ENCODE measurements at regions not wholly inside any gene's neighbourhood (a gene's known extent, or its start where the extent isn't known, plus 50 kb on each side); places are given as distances from the start of the nearest gene placed in this dataset.
"Not testable (repeated sequence)": the region's sequence is repeated elsewhere in the genome, so short reads cannot be mapped to it uniquely, and the experiment has no call there.

DNA sequence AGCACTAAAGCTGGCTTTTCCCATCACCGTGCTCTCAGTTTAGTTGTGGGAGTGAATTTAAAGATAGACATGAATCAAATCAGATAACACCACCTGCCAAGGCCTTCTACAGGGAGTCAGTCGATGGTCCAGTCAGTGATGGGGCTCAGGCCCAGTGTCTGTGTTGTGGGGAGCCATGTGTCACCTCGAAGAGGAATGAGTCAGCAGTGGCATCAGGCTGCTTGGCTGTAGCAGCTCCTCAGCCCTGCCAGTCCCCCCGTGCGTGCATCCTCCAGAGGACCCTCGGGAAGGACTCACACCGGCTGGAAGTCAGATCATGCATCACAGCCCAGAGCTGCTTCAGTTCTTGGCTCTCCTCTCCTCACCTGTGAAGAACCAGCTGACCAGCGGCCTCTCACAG is 420.4 kb upstream of the RAB6C start:
- DNase-seq (ENCODE audit: low read depth), result no peak

DNA sequence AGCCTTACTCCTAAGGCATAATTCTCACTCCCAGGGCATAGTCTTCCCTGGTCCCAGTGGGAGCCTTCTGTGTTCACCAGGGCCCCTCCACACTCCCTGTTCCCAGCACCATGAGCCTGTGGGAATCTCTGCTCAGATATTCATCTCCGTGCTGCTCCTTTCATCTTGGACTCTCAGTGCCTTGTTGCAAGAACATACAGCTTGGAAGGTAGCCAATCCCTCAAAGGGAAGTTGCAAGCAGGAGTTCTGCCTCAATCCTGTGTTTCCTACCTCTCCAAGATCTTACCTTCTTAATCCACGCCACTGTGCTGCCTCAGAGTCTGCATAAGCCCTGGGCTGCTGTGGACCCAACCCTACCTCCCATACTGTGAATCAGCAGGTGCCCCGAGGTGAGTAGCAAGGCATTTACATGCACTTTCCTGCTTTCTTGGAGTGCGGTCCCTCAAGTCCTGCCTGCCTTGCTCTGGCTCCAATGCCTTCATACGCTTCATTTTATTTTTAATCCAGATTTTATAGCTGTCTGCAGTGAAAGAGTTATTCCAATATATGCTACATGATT is 413.8 kb upstream of the RAB6C start:
- DNase-seq (ENCODE audit: low read depth), result no peak

DNA sequence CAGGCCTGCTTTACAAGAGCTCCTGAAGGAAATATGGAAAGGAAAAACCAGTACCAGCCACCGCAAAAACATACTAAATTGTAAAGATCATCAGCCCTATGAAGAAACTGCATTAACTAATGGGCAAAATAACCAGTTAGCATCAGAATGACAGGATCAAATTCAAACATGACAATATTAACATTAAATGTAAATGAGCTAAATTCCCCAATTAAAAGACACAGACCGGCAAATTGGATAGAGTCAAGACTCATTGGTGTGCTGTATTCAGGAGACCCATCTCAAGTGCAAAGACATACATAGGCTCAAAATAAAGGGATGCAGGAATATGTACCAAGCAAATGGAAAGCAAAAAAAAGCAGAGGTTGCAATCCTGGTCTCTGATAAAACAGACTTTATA is 408.7 kb upstream of the RAB6C start:
- DNase-seq (ENCODE audit: low read depth), result not testable (repeated sequence)

DNA sequence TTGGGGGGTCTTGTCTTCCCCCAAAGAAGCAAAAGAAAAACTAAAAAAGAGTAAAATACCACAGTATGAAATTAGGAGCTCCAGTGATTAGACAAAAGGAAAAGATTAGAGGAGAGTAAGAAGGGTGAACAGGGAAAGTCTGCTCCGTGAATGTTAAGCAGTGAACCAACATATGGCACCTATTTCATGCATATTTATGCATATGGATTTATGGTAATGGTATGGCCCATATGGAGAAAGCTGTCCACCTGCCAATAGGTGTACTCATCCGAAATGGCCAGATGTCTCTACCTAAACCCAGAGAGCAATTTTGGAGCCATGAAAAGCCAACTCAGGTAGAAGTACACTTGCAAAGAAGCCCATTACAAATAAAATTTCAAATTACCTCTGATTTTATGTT is 404.0 kb upstream of the RAB6C start:
- no peak for DNase-seq (ENCODE audit: low read depth)

DNA sequence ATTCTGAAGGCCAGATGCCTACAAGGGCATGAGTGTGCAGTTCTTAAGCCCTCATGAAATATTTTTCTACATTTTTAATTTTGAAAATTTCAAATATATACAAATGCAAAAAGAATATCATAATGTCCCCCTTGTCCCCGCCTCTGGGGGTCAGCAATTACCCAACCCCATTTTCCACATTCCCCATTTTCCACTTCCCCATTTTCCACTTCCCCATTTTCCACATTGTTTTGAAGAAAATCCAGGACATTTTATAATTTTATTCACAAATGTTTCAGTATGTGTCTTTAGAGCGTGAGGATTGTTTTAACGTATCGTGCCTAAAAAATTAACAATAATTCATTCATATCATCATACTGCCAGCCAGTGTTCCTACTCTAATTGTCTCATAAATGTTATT is 403.6 kb upstream of the RAB6C start:
- no peak for DNase-seq (ENCODE audit: low read depth)

DNA sequence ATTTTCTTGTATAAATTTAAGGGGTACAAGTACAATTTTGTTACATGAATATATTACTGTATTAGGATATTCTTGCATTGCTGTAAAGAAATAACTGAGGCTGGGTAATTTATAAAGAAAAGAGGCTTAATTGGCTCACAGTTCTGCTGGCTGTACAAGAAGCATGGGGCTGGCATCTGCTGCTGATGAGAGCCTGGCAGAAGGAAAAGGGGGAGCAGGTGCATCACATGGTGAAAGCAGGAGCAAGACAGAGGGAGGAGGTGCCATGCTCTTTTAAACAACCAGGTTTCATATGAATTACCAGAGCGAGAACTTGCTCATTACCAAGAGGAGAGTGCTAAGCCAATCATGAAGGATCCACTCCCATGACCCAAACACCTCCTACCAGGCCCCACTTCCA is 399.5 kb upstream of the RAB6C start:
- no peak for DNase-seq (ENCODE audit: low read depth)

DNA sequence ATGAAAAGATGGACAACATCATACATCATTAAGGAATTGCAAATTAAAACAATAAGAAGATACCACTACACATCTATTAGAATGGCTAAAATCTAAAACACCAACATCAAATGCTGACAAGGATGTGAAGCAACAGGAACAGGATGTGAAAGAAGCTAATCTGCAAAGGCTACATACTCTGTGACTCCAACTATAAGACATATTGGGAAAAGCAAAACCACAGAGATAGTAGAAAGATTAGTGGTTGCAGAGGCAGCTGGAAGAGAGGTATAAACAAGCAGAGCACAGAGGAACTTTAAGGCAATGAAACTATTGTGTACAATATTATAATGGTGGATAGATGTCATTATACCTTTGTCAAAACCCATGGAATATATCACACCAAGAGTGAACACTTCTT is 393.7 kb upstream of the RAB6C start:
- DNase-seq (ENCODE audit: low read depth), result no peak

DNA sequence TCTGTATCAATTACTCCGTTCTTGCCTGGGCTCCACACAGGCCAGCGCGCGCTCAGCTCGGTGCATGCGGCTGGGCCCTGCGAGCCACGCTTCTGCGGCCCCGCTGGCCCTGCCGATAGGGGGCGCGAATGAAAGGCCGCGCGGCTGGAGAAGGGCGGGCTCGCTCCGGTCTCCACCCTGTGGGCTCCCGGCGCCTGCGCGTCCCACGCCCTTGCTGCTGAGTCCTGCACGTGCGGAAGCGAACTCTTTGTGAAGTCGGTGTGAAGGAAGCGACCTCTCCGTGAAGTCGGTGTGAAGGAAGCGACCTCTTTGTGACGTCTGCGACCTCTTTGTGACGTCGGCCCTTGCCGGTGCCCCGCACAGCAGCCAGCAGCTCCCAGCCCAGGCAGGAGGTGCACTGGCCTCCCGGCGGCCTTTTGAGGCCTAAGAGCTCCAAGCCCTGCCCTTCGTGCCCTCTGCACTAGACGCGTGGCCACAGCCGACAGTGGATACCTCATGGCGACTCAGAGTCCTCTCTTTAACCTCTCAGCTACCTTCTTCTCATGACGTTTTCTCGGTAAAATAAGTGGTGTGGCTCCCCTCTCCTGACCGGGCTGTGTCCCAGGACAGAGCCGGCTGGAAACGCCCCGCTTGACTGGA is 391.9 kb upstream of the RAB6C start:
- DNase-seq (ENCODE audit: low read depth), result no peak

DNA sequence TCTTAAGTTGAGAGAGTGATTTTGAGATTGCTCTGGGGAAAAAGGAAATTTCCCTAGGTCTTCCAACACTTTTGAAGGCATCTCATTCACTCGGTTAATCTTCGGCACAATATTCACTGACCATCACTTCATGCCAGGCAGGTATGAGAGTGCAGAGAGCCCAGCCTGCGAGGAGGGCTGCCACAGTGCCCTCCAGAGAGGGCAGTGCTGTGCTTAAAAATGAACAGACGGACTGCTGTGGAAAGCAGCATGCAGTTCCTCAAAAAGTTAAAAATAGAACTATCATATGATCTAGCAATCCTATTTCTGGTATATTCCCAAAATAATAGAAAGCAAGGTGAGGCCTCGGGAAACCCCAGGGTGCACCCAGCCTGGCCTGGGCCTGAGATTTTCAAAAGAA is 374.9 kb upstream of the RAB6C start:
- DNase-seq (ENCODE audit: low read depth), result no peak

DNA sequence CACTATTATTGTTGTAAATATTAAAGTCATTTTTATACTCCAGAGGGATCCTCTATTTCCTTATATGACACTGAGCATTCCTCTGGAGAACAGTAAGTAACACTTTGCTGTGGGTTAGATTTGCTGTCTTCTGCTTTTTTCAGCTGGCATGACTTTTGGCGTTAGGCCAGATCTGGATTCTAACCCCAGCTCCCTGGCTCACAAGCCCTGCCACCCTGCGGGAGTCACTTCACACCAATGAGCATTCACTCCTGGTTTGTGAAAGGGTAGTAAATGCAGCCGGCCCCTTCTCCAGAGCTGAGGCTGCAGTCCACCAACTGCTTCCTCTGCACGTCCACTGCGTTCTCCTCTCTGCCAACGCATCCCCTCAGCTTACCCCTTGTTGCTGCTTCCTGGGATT is 373.8 kb upstream of the RAB6C start:
- no peak for DNase-seq (ENCODE audit: low read depth)

DNA sequence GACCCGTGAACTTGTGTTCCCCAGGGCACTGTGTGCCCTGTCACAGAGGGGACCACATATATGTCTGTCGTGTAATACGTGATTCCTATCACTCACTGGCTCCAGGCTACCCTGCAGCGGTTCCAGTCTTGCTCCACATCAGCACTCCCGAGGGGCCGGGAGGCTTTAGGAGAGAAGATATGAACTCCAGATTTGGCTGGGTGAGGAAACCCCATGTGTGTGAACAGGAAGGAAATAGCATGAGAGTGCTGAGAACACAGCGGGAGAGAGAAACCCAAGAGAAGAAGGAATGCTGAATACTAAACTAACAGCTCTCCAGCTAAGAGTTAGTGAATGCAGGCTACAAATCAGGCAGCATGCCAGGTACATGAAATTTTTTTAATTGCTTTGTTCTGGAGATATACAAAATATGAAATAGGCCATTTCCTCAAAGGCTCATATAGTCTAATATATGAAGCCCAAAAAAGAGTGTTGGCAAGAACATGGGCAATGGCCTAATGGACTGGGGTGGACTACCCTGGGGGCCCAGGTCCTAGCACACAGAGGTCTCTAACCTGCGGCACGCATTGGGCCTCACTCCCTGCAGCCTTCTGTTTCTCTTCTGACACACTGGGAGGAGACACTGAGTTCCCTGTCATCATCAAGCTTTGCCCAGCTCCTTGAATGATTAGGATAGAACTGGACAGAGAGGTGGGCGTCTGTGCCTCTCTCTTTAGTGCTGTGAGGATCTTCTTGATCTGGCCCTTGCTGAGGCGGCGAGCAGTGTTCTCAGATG is 372.8 kb upstream of the RAB6C start:
- no peak for DNase-seq (ENCODE audit: low read depth)

DNA sequence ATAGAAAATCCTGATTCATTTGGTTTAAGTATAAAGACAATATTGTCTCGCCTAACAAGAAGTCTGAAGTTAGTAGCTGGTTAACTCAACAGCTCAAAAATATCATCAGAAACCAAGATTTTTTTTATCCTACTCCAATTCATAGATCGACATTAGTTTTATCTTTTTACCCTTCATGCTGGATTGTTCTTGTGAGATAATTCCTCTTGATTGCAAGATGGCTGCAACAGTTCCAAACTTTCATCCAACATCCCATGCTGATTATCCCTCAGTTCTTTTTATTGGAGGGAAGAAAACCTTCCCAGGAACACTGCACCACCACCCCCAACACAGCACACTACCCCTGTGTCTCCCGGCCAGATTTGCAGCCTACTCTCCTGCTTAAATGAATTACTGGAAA is 370.2 kb upstream of the RAB6C start:
- DNase-seq (ENCODE audit: low read depth), result no peak

DNA sequence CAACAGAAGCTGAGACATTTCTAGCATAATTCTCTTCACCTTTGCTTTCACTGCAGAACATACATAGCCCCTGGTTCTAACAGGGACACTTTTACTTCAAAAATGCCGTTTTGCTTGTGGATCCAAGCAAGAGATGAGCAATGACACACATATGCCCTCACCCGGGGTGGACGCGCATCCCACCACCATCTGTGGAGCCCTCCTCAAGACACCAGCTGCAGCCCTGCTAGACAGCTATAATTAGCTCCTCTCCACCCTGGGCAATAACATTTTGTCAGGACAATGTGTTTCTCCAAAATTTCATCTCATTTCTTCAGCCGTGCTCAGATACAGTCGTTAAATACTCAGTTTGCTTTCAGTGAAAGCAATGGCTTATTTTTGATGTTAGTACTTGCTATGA is 368.7 kb upstream of the RAB6C start:
- DNase-seq (ENCODE audit: low read depth), result no peak

DNA sequence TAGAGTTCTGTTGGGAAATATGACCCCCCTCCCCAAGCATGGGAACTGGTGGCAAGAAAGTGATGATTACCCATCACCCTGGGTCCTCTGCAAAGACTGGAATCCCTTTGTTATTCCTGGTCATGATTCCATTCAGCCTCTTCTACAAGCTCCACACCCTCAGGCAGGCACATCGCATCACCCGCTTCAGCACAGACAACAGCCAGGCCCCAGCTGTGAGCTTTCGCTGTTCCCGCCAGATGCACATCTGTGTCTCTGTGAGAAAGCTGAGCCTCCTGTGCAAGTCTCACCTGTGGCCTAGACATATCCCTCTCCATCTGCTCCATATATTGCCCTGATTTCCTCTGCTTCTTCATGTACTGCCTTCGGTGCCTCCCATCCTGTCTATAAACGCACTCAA is 368.0 kb upstream of the RAB6C start:
- DNase-seq (ENCODE audit: low read depth), result no peak

DNA sequence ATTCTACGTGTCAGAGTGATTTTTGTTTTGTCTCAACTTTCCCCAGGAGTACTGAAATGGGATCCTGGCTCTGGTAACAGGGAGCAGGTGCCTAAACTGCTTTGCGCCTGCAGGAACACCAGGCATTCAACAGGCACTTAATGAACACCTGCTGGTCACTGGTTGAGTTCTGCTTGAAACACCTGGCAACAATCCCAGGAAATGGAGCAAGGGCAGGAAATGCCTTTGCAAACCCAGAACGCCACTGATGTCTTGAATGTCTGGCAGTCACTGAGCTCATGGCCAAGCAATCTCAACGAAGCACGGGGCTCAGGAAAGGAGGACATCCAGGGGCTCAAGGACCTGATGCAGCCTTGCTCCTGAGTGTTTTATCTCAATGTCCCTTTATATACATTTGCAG is 360.0 kb upstream of the RAB6C start:
- DNase-seq (ENCODE audit: low read depth), result no peak

DNA sequence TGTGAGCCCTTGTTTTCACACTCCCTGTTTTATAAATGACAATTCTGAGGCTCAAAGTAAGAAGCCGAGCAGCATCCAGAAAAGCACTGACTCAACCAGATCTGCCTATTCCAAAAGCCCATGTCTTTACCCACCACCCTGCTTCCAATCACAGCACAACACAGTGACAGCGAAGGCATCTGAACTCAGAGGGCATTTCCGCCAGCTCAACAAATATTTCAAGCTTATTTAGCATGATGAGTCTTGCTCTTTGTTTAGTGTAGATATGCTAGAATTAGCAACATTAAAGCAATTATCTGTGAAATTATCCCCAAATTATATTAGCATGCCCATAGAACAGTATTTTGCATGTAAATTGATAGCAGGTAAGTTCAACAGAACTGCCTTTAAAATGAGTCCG is 359.1 kb upstream of the RAB6C start:
- no peak for DNase-seq (ENCODE audit: low read depth)

DNA sequence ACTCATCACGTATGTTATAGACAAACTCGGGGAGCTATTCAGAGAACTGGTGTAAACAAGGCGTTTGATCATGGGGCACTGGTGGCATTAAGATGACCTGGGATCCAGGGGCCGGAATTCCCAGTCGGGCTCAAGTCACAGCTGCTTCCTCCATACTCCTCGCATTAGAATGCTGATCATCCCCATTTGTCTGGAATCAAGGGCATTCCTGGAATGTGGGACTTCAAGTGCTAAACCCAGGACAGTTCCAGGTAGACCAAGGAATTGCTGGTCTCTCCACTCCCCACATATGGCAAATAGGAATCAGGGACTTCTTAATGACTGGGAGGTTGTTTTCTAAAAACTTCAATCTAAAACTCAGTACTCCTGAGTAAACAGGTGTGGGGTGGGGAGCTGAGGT is 355.7 kb upstream of the RAB6C start:
- DNase-seq (ENCODE audit: low read depth), result no peak

DNA sequence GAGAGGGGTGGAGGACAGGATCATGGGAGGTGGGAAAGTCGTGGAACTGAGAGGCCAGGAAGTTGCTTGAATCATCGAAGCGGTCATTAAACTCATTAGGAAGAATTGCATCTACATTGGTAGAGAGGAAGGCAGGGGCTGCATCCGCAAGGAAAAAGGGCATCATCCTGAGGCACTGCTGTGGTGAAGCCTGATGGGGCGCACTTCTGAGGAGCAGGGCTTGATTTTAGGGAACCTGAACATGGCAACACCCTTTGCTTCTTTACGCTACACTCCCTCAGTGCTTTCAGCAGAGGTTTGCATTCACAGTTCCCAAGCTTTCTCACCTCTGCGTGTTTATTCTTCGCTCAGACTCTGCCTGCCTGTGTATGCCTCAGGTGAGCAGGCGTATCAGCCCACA is 352.0 kb upstream of the RAB6C start:
- DNase-seq (ENCODE audit: low read depth), result no peak

DNA sequence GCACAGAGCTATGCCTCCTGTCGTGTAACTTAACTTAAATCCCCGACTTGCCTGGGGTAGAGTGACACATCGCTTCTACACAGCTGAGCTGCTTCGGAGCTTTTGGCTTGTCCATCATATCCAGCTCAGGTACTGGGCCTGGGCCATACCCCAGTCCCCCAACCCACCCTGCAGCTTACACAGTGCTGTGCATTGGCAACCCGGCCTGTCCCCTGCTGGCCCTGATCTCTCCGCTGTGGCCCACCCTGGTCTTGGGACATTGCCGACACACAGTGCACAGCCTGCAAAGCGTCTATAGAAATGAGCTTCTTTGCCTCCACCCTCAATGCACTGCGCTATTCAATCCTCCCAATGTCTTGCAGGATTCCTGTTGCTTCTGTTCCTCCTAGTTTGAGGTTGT is 342.8 kb upstream of the RAB6C start:
- no peak for DNase-seq (ENCODE audit: low read depth)

DNA sequence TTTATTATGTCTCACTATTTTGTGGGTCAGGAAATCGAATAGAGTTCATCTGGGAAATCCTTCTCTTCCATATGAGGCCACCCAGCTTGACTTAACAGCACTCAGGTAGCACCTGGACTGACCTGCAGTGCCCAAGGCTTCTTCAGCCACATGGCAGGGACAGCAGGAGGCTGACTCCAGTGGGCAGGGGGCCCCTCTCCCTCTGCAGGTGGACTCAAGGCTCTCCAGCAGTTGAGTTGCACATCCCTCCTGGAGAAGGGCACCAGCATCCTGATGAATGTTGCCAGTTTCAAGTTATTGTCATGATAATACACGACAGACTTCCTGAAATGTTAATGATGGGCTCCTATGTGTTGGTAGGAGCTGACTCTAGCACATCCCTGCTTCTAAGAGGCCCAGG is 338.1 kb upstream of the RAB6C start:
- no peak for DNase-seq (ENCODE audit: low read depth)

DNA sequence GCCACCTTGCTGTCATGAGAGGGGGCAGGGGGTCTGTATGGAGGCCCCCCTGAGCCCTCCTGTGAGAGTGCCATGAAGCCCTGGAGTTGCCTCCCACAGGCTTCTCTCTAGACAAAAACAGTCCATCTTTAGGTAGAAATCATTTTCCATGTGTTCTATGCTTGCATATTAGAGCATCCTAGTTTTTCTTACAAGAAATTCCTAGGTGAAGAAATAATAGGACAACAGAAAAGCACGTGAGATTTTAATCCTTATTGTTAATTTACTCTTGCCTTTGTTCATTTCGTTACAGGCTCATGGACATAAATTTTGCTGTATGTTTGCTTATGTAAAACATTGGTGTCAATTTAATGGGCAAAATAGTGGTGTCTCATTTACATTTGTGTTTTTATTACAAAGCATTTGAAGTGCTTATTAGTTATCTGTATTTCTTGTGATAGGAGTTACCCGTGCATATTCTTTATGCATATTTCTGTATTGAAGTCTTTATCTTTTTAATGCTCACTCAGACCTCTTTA is 336.9 kb upstream of the RAB6C start:
- DNase-seq (ENCODE audit: low read depth), result no peak

DNA sequence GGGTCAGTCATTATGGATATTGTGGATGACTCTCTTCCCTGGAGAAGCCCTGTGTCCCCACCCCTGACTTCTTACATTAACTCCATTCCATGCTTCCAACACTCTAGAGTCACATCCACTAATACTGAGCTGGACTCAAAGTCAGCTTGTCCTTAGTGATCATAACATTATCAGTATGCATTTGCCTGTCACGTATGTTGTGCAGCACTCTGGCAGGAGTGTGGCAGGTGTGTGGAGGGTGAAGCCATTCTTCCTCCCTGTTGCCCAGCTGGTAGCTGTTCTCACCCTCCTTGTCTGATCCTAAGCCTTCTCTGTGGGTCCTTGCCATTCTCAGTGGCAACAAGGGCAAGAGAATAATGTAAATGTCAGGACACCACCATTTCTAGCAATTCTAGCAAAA is 334.1 kb upstream of the RAB6C start:
- no peak for DNase-seq (ENCODE audit: low read depth)

DNA sequence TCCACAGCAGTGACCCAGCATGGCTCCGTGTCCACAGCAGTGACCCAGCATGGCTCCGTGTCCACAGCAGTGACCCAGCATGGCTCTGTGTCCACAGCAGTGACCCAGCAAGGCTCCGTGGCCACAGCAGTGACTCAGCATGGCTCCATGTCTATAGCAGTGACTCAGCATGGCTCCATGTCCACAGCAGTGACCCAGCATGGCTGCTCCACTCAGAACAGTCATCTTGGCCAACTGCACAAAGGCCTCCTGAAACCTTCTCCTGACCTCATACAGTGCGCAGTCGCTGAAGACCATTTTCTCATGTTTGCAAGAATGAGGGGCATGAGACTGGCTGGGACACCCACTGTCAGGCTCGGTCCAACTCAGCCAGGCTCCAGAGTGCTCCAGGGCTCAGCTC is 333.4 kb upstream of the RAB6C start:
- no peak for DNase-seq (ENCODE audit: low read depth)

DNA sequence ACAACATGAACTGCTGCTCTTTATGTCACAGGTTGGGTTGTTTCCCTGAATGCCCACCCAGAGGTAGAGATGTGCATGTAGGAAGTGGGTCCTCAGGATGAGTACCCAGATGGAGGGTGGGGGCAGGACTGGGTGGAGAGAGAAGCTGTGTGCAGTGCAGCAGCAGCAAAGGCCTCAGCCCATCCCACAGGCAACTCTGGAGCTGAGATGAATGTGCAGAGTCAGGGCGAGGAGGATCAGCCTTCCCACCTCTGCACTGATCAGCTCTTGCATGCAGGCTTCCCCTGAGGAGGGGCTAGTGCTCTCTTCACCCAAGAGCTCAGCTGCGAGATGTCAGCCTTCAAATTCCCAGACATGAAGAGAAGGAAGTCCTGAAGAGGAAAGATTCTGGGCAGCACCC is 326.2 kb upstream of the RAB6C start:
- DNase-seq (ENCODE audit: low read depth), result no peak
